ENCODE measurements at regions not wholly inside any gene's neighbourhood (a gene's known extent, or its start where the extent isn't known, plus 50 kb on each side); places are given as distances from the start of the nearest gene placed in this dataset.

DNA sequence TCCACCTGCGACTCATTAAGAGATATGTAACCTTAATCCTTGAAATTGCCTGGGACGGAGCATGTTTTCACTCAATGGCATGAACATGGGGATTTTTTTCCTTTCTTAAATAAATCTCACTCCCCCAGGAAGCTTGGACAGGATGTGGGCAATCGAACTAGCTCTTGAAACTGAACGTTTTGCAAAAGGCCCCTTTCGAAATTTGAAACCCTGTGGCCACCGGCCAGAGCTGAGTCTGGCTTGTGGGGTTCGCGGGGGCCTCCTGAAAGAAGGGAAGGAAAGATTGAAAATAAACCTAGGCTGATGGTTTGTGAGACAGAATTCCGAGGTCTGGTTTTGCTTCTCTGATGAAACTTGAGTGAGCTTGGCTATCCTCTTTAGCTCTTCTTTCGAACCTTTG lies 101.4 kb upstream of the RTL1 start:
- peak in 1 of 2 experiments; percentile 8 for DNase-seq

DNA sequence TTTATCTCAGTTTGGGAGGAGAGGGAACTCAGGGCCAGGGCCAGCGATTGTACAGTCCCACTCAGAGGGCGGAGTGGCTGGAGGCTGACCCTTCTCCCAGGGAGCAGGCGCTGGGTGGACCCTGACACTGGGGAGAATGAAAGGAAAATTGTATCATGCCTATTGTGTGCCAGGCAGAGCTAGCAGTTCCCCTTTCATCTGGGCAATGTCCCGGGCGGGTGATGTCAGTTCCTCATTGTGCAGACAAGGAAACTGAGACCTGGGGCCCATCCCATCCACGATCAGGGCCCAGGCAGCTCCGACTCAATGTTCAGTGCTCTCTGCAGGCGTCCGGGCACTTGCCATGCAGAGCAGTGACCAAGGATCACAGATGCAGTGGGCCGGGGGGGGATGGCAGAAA lies 101.9 kb upstream of the RTL1 start:
- DNase-seq: peak; percentile 18 to 25

DNA sequence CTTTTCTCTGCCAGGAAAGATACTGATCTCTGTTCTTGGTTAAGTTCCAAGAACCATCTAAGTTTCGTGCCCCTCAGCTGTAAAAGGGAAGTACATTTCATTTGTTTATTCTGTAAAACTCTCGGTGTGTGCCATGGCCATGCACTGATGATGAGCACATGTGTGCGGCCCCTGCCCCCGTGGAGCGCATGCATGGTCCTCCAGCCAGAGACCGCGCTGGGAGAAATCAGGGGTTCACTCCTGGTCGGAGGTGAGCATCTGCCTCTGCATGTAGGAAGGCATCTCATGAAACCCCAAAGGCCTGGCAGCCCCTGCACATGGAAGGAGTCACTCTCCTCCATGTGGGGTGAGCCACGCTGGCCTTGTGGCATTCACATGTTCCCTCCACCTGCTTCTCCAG lies 102.5 kb upstream of the RTL1 start:
- peak; percentile 24 for DNase-seq

DNA sequence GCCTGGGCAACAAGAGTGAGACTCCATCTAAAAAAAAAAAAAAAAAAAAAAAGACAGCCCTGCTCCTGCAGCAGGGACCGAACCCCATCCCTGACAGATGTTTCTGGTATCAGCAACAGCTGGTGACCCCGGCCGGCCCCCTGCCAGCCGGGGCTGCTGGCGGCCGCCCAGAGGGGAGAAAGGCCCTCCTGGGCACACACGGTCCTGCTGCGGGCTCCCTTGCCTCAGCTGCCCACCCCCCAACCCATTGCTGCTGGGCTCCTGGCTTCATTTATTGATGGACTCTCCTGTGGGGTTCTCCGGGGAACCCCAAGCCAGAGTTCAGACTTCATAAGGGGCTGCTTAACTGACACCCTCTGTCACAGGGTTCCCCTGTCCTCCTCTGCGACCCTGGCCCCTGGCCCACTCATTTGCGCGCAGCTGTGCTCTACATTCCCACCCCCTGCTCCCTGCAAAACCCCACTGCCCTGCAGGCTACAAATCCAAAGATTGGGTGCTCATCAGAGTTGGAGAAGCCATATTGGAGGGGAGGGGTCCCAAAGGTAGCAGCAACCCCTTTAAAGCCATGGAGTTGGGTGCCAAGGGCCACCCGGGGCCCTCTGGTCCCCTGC lies 103.6 kb upstream of the RTL1 start:
- DNase-seq: no peak

DNA sequence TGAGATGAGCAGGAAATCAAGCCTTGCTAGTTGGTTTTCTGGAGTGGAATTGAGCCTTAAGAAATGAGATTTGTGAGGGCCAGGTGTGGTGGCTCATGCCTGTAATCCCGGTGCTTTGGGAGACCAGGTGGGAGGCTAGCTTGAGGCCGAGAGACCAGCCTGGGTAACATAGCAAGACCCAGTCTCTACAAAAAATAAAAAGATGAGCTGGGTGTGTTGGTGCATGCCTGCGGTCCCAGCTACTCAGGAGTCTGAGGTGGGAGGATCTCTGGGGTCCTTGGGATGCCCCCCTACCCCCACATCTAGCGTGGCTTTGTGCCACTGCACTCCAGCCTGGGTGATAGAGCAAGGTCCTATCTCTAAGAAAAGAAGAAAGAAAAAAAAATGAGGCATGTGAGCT lies 104.2 kb upstream of the RTL1 start:
- no peak for DNase-seq

DNA sequence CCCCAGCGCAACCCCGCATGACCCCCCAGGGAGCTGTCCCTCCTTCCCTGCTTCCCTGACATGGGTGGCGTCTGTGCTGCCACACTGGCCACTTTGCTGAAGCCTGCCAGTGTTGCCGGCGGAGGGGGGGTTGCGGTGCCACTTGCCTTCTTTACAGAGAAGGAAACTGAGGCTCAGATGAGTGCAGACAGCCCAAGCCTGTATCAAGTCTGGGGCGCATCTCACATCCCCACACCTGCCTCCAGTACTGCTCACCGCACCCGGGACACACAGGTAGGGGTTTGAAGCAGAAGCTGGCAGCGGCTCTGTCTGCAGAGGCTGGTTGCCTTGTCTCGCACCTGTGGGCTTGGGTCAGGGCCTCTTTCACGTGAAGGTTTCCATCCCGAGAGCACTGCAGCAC lies 104.7 kb upstream of the RTL1 start:
- DNase-seq: no peak

DNA sequence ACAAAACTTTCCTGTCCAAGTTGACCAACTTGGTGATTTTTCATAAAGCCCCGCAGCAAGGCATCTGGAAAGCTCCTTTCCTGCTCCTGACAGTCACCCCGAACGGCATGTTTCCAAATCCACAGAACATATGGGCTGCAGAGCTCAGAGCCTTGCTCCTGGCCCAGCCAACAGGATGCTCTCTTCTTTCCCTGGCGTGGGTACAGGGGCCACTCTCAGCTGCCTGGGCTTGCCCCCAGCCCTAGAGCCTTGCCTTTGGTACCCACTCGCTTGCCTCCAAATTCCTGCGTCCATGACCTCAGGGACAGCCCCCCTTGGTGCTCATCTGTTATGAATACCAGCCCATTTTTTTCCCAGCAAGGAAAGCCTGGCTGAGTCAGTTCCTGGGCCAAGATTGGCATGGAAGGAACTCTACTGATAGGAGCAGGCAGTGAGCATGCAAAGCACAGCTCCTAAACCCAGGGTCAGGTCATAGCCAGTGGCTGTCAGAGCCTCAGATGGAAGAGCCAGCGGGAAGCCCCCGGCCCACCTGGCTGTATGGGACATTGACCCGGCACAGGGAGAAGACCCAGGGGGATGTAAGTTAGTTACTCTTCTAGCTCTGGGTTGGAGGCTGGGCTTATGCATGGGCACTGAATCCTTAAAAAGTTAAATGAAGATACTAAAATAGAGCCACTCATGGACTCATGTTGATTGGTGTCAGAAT lies 105.3 kb upstream of the RTL1 start:
- no peak for DNase-seq

DNA sequence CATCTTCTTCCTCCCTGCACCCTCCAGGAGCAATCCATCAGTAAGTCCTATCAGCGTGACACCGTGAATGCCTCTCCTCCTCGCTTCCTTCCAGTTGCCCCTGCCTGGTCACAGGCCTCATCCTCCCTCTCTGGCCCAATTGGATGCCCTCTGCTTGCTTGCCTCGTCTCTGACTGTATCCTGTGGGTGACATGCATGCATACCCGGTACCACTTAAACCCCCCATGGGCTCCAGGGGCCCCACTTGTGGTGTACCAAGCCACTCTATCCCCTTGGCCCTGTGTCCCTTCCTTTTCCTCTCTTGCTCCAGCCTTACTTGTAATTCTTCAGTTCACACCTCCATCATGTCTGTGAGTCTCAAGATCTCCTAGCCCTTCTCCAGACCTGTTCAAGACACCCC lies 106.0 kb upstream of the RTL1 start:
- no peak for DNase-seq

DNA sequence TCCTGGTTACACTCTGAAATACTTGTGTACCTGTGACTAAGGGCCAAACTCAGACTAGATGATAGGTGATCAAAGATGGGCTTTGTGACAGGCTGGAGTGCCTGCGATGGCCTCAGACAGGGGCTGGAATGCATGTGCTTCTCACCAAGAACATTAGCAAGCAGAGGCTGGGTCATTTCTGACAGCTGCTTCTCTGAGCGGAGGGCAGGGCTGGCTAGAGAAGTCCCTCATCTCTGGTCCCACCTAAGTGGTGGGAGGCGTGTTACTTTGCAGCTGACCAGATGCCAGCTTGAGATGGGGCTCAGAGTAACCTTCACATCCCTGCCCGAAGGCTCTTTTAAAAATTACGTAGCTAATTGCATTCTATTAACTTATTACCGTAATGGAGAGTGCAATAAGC lies 106.8 kb upstream of the RTL1 start:
- no peak for DNase-seq

DNA sequence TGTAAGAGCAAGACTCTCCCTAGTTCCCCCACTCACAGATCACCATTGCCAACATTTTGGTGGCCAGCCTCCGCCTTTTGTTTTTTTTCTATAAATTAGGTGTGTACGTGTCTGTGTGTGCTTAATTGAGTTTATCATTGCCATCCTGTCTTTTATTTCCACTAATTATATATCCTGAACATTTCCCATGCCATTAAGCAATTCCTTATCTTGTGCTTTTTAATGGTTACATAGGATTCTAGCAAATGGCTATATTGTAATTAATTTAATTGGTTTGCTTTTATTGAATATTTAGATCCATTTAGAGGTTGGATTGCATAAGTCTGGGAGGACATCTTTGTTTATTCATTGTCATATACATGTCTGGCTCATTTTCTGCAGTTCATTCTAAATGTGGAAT lies 107.3 kb upstream of the RTL1 start:
- no peak for DNase-seq

DNA sequence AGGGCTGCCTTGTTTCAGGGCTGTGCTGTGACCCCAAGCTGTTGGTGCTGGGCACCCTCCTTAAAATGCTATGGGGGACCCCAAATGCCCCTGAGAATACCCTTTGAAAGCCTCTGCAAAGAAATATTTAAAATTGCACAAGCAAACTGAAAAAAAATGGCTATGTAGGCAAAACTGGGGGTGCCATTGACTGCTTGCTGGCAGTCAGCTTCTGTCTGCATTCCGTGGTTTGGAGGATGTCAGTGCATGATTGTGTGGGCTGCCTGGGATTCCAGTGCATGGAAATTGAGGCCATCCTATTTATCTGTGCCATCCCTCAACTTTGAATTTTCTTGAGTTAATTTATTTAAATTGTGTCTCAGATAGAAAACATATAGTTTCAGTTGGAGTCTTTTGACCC lies 113.7 kb upstream of the RTL1 start:
- DNase-seq: no peak

DNA sequence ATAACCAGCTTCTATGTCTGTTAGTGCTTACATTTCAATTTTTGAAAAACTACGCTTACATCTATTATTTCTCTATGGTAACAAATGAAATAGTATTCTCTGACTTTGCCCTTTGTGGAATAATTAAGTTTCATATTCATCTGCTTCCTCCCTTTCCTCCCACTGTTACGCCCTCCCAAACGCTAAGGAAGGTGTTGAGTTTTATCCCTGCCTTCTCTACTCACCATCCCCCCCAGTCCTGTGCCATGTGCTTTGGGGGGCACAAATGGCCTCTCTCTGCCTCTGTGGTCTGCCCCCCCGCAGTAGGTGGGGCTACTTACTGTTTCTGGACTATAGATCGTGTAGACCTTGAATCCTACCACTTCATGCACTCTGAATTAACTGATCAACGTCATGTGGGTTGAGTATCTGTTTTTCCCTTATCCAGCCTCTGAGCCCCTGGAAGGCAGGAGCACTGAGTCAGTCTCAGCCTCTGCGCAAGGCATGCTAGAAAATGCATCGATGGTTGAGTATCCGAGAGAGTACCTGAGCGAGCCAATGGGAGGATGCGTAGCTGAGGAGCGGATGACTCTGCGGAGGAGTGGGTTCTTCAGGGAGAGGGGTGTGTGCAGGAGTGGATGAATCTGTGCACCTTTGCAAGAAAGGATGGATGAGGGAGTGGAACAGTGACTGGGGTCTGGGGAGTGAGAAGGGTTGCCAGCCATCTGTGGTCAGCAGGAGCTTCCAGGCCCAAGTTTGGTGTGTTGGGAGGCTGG lies 114.5 kb upstream of the RTL1 start:
- no peak for DNase-seq

DNA sequence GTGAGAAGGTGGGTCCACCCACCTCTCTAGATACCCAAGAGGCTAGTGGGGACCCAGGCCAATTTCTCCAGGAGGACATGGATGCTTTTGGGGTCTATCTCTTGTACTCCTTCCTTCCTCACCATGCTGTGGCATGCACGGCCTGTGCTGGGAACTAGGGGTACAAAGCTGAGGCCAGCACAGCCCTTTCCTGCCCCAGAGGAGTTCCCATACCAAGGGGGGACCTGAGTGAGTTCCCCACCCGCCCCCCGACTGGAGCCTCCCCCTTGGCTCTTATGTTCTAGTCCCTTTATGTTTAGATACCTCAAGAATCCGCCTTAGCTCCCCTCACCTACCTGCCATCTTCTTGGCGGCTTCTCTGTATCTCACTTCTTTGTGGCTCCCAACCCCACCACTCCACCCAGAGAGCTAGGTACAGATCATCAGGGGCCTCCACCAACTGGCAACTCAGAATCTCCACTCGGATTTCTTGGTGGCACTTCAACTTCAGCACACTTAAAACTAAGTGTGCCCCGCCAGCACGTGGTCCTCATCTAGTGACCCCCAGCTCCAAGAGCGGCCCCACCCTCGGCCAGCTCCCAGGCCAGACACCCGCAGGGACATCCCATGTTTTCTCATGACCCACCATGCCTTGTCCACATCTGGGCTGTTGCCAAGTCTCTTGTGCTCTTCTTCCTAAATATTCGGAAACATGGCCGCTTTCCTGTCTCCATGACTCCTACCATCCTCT lies 115.2 kb upstream of the RTL1 start:
- no peak for DNase-seq

DNA sequence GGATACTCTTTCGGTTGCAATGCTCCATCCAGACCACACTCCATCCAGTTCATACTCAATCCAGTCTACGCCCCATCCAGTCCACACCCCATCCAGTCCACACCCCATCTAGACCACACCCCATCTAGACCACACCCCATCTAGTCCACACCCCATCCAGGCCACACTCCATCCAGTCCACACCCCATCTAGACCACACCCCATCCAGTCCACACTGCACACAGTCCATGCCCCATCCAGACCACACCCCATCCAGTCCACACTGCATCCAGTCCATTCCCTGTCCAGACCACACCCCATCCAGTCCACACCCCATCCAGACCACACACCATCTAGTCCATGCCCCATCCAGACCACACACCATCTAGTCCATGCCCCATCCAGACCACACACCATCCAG lies 116.0 kb upstream of the RTL1 start:
- DNase-seq: no peak

DNA sequence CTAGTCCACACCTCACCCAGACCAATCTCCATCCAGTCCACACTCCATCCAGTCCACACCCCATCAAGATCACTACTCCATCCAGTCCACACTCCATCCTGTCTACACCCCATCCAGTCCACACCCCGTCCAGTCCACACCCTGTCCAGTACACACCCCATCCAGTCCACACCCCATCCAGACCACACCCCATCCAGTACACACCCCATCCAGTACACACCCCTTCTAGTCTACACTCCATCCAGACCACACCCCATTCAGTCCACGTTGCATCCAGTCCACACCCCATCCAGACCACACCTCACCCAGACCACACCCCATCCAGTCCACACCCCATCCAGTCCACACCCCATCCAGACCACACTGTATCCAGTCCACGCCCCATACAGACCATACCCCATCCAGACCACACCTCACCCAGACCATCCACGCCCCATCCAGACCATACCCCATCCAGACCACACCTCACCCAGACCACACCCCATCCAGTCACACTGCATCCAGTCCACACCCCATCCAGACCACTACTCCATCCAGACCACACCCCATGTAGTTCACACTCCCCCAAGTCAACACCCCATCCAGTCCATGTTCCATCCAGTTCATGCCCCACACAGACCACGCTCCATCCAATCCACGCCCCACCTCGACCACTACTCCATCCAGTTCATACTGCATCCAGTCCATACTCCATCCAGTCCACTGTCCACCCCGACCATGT lies 116.6 kb upstream of the RTL1 start:
- no peak for DNase-seq

DNA sequence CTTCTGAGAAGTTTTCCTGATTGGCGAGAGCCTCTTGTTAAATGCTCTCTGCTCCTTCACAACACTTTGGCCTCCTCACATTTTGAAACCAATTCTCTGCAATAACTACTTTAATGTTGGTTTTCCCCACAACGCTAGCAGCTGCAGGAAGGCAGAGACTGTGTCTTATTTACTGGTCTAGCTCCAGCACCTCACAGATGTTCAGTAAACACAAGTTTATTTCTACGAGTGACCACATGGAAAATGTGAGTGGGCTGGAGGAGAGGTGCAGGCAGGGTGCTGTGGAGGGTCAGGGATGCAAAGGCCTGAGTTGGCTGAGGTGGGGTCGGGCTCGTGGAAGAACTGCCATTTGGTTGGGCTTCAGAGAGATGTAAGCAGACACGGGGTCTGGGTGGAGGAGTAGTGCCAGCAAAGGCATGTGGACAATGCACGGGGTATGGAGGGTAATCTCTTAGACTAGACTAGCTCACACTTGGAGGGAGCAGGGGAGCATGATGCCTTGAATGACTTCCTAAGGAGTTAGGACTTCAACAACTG lies 117.4 kb upstream of the RTL1 start:
- no peak for DNase-seq

DNA sequence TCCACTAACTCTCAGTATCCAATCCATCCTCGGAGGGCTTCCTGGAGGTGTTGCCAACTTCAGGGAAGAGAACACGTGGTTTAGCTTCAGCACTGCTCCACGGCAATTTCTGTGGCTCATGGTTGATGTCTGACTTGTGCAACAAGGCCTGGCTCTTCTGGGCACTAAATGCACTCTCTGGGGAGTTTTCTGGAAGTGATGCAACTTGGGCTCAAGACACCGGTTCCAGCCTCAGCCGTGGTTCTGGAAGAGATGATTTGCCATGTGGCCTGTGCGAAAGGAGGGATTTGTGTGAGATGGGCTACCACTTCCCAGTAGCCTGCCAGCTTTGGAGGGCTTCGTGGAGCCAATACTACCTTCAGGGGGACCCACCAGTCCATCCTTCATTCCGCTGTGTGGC lies 118.6 kb upstream of the RTL1 start:
- DNase-seq: no peak

DNA sequence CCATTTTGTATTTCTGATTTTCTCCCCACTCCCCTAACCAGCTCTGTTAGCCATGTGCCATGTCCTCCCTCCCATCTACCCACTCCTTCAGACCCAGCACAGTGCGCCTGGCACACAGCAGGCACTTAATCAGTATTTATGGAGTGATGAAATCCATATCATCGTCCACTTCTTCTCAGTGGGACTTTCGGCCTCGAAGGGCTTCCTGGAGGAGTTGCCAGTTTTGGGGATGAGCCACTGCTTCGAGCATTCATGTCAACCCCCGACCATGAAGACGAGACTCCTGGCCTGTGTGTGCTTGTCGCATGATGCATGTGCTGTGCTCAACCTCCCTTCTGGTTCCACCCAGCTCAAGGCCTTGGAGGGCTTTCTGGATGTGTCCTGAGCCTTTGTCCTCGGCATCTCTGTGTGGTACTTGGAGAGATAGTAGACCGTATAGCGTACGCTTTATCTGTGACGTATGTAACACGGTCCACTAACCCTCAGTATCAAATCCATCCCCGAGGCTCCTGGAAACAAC lies 119.5 kb upstream of the RTL1 start:
- no peak for DNase-seq

DNA sequence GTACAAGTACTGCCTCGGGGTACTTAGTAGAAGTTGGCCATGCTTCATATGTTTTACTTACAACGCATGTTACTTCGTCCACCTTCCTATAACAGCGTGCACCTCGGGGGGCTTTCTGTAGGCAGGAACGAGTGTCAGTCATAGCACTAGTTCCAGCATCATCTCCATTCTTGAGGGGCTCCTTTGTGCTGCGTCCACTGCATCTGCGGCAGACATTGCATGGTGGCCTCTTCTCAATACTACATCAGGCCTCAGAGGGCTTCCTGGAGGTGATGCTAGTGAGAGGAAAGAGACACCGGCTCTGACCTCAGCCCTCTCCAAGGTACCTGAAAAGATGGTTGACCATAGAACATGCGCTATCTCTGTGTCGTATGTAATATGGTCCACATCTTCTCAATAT lies 121.2 kb upstream of the RTL1 start:
- DNase-seq: no peak

DNA sequence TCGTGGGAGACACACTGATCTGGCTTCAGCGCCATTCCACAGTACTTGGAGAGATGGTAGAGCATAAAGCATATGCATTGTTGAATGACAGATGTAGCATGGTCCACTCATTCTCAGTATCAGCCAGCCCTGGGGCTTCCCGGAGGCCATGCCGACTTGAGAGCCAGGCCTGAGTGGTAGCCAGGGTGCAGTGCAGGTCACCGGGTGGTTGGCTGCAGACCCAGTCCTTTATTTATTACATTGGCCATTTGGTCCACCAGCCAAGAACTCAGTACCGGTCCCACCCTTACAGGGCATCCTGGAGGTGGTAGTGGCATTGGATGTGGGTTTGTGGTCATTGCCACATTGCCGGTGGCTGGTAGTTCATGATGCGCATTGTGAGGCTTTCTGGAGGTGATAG lies 121.6 kb upstream of the RTL1 start:
- no peak for DNase-seq

DNA sequence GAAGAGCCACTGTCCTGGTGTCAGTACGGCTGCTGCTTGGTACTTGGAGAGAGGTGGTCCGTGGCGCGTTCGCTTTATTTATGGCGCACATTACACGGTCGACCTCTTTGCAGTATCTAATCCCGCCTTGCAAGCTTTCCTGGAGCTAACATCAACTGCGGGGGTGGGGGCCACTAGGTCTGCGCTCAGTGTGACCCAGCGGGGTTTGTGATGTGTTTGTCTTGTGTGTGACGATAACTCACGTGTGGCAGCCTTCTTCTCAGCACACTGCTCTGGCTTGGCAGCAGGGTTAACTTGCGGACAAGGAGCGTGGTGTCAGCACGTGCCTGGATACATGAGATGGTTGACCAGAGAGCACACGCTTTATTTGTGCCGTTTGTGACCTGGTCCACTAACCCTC lies 122.2 kb upstream of the RTL1 start:
- DNase-seq: no peak

DNA sequence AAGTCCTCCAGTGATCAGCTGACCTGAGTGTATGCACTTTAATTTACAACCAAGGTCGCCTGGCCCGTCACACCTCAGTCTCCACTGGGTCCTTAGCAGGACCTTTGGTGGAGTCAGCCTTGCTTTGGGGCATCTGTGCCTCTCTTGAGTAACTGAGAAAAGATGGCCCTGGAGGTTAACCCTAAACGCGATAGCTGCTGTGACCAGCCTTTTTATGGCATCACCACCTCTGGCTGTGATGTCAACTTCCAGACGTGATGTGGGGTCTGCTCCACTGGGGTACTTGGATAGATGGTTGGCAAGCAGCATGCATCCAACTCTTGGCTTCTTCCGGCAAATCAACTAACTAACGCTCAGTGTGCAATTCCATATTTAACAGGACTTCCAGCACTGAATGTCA lies 122.8 kb upstream of the RTL1 start:
- no peak for DNase-seq

DNA sequence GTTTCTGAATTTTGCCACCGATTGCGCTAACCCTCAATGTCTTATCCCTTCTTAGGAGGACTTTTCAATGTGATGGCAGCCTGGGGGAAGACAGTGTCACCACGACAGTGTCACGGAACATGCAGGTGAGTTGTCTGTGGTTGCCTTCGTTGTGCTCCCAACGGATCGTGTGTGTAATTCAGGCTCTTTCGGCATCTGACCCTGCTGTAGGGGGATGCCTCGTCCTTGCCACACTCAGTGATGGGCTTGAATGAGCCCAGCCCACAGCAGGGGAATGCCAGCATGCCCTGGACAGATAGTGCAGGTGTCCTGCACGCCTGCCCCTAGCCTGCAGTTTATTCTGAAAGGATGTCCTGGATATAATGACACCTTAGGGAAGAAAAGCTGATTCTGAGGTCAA lies 123.8 kb upstream of the RTL1 start:
- DNase-seq: no peak

All from Kasumi-1 (cell line).